OCI-M2 (cell line): ENCODE measurements at regions not wholly inside any gene's neighbourhood (a gene's known extent, or its start where the extent isn't known, plus 50 kb on each side); places are given as distances from the start of the nearest gene placed in this dataset.
"Not testable (repeated sequence)": the region's sequence is repeated elsewhere in the genome, so short reads cannot be mapped to it uniquely, and the experiment has no call there.

Experiments used
- DNase-seq: peaks from one replicate; lab custom pipeline; 2025; ENCODE audit not compliant: unreplicated experiment; lab: John Stamatoyannopoulos, UW

DNA sequence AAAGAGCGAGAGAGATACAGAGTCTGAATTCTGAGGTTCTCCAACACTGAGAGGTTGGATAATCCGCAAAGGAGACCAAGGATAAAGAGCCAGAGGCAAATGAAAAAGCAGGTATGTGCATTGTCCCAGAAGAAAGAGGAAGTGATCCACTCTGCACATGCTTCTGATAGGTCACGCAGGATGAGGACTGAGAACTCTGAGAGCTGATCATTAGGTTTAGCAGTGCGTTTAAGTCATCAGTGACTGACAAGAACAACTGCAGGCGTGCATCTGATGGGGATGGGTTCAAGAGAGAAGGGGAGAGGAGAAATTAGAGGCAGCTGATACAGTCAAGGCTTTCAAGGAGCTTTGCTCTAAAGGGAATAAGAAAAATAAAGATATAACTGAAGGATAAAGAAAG lies 301.2 kb upstream of the SGK1 start:
- DNase-seq, result no peak

DNA sequence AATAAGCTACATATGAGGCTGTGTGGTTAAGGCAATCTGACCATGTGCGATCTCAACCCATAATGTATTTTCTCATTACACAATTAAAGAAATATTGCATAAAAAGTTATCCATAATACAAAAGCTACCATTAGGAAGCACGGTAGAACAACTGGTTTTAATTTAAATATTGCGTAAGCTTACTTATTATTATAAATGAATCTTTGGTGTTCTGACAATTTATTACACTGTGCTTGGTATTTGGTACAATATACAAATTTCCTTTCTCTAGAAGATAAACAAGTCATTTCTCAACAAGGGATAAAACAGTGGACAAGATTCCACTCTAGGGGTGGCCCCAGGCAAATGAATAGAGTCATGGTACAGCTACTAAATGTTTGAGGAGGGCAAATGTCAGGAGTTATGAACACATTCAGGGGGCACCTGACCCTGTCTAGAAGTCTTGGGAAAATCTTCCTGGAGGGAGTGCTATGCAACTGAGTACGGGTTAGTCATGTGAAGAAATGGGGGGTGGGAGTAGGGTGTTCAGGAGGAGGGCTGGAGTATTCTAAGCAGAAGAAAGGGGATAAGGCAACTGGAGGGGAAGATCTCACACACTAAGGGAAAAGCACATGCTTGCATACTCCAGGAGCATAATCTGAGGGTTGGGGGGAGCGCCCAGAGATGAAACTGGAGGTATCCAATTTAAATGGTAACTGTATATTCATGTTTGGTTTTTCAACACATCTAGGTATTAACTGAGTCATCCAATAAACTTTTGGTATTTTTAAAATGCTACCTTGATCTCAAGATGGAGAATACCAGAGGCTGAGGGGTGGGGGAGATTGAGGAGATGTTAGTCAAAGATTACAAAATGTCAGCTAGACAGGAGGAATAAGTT lies 296.9 kb upstream of the SGK1 start:
- DNase-seq, result no peak

DNA sequence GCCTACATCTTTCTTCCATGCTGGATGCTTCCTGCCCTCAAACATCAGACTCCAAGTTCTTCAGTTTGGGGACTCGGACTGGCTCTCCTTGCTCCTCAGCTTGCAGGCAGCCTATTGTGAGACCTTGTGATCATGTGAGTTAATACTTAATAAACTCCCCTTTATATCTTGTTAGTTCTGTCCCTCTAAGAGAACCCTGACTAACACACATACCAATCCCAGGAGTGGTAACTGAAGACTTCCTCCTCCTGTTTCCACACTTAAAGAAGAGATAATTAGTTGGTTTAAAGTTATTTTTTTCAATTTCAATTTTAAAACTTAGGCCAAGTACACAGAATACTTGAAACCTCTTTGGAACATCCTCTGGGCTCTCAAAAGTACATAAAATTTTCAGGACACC lies 294.2 kb upstream of the SGK1 start:
- DNase-seq, result not testable (repeated sequence)

DNA sequence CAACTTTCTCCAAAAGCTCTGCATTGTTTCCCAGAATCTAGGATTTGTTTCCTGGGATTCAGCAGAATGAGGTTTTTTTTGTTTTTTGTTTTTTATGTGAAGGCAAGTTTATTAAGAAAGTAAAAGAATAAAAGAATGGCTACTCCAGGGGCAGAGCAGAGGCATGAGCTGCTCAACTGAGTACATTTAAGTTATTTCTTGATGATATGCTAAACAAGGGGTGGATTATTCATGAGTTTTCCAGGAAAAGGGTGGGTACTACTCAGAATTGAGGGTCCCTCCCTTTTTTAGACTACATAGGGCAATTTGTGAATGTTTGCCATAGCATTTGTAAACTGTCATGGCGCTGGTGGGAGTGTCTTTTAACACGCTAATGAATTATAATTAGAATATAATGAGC lies 292.5 kb upstream of the SGK1 start:
- no peak for DNase-seq

DNA sequence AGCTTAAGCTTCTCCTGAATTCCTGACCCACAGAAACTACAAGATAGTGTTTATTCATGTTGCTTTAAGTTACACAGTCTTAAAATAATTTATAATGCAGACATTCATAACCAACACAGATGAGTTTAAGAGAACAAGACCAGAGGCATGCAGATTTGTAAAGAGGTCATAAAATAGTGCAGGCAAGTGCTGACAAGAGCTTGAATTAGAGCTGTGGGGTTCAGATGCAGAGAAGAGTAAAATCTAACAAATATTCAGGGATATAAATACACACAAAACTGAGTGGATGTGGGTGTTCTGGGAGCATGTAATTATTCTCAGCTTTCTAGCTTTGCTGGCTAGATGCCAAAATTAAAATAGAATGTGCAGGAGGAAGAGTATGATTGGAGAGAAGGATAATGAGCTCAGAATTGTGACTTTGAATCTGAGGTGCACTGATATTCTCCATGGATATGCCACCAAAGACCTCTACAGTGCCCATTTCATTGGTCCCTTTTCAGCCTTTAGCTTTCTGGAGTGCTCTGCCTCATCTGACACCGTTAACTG lies 291.9 kb upstream of the SGK1 start:
- no peak for DNase-seq

DNA sequence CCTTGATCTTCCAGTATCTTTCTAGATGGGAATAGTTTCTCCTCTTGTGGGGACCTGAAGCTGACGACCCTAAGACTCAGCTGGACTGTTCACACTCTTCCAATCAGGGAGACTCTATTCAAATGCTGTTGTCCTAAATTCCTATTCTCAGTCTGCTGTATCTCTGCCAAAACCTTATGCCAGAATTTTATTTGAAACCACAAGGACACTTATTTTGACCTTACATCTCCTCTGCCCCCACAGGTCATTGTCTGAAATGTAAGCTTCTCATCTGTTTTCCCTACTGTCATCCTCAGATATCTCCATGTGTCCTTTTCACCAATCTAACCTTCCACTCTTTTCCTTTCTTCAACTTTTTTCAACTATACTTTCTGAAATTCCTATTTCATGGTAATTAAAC lies 289.5 kb upstream of the SGK1 start:
- no peak for DNase-seq

DNA sequence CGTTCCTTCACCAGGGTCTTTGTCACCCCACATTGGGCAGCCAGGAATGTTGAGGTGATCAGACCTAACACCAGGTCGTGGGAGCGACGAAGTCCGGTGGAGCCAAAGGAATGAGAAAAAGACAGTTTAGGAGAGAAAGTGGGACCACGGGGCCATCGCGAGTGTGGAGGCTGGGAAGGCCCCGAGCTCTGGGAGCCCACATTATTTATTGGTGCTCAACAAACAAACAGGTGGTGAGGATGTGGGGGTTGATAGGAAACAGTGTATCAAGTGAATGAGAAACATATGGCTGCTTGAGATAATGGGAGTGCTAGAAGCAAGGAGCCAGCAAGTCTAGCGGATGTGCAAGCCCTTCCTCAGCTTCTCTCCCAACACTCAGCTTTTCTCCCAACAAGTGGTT lies 287.1 kb upstream of the SGK1 start:
- no peak for DNase-seq

DNA sequence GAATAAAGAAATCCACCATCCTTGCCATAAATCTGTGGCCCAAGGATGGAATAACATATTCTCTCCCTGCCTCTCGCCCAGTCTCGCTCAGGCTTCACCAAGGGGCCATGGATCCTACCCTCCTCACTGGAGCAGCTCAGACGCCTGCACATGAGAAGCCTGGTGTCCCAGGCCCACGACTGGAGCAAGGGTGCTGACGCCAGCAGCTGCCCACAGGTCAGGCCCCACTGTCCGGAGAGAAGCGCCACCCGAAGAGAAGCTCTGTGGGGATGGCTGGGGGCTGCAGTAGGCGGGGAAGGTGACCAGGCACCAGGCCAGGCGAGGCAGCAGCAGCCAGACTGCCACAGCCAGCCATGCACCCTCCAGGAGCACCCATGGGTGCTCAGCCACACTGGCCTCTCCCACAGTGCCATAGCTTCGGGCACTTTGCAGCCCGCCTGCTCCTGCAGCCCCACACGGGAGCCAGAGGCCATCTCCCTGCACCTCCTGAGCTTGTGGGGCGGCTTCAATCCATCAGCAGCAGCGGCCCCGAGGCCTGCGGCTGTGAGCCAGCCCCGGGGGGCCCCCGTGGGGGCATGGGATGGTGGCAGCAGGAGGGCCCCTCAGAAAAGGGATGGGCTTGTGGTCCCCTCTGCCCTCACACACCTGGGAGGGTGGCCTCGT lies 286.2 kb upstream of the SGK1 start:
- DNase-seq, result no peak

DNA sequence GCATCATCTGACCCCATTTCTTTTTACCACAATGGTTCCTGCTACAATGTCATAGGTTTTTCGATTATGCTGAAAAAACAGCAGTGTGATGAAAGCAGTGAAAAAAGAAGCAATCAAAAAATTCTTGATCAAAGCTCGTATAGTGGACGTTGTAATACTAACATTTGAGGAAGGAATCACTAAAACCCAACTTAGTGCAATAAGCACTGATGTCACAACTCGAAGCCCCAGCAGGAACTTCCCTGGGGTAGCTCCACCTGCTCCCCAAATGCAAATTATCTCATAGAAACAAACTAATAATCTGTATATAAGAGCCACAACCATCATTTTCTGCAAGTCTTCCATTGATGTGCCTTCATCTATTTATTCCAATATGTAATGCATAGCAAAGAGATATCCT lies 285.6 kb upstream of the SGK1 start:
- no peak for DNase-seq

DNA sequence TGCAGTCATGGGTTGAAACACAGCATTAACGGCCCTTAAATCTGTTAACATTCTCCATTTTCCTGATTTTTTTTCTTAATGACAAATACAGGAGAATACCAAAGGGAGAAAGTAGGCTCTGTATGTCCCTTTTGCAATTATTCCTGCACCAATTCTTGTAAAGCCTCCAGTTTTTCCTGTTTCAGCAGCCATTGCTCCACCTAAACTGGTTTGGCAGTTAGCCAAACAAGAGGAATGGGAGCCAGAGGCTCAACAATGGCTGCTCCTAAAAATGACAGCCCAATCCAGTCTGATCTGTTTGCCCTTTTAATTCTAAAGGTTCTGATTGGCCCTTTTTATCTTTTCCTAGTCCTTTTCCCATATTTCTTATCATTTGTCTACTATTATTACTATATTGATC lies 284.2 kb upstream of the SGK1 start:
- no peak for DNase-seq

DNA sequence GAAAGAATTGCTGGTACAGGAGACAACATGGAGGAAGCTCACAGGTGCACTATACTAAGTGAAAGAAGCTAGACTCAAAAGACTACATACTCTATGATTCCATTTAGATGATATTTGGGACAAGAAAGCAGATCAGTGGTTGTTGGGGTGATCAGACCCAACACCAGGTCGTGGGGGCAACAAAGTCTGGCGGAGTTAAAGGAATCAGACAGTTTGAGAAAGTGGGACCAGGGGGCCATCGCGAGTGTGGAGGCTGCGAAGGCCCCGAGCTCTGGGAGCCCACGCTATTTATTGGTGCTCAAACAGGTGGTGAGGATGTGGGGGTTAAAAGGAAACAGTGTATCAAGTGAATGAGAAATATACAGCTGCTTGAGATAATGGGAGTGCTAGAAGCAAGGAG lies 282.8 kb upstream of the SGK1 start:
- no peak for DNase-seq

DNA sequence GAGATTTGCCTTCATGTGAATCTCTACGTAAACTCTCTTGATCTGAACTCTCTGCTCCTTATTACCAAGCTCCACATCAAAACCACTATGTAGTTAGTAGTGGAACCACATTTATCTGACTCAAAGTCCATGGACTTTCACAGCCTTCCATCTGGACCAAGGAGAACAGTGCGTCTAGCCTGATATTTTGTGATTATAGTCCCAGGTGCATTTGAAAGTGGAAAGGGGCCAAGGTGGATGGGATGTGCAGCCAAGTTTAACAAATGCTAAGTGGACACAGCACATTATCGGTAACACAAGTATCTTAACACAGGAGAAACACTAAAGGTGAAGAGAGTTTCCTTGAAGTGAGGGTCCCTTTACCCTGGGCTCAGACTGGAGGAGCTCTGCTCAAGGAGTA lies 281.2 kb upstream of the SGK1 start:
- DNase-seq, result no peak

DNA sequence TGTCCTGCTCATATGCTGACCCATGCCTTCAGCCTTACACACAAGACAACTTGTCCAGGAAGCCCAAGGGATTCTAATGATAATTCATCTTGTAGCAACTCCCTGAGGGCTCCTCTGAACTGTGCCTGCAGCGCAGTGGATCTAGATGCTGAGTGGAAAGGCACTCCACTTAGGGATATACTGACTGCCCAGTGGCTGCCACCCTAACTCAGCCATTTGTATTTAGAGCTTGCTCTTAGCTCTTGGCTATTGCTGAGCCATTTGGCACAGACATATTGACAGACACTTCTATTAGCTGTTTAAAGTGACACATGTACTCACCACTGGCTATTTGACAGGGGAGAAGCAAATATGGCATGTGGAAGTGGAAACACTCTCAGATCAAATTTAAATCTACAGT lies 278.3 kb upstream of the SGK1 start:
- no peak for DNase-seq

DNA sequence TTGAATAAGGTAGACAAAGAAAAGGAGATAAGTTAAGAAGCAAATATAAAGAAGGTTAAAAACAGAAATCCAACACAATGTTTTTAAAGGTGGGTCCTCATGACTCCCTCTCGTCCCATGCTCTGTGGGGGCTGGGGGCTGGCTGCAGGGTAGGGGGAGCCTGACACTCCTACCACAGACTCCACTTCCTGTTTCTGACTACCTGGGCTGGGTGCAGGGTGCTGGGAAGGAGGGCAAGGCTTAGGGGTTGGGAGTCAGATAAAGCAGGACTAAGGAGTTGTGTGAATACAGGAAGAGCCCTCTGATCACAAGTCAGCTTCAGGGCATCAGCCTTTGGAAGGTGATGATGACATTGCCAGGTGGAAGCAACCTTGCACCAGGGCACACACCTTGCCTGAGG lies 277.0 kb upstream of the SGK1 start:
- no peak for DNase-seq

DNA sequence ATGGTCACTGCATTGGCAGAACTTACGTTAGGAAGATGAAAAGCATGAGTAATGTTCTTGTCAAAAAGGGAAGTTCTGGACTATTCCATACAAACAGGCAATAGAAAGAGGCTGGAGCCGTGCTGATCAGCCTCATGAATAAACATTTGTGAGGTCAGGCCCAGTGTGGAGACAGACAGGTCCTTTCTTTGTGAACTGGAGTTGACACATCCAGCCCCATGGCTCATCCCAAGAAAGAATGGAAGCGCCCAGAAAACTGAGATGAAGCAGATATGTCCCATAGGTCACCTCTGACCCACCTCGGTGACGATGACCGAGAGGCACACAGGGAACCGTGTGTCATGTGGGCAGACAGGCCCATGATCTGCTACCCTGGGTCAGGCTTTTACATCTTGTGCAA lies 276.0 kb upstream of the SGK1 start:
- DNase-seq, result no peak

DNA sequence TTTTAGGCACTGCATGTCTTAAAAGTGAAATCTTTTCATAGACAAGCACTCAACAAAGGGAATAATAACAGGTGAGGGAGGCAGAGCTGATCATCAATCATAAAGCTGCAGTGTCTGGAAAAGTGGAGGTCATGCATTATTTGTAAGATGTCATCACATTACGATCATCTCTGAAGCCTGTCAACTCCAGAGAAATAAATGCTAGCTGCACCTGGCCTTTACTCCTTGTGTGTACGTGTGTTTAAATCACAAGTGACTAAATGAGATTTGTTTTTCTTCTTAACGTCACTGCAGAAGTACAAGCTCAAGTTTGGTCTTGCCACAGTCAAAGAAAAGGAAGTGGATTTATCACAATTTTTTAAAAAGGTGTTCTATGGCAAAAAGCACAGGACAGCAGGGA lies 275.5 kb upstream of the SGK1 start:
- no peak for DNase-seq

DNA sequence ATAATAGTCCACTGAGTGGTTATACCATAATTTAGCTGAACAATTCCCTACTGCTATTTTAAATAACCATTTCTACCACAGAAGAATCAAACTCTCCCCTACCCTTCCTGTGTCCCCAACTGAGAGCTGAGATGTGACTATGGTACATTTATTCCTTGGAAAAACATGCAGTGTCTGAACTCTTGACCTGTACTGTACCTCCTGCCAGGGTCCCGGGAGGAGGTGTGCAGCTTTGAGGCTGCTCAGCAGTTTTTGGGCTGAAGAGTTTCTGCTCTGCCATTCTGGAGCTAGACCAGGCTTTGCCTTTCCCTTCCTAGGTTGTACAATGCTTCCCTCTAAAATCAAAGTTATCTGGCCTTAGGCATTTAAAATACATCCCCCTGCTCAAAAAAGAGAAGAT lies 275.1 kb upstream of the SGK1 start:
- DNase-seq, result no peak

DNA sequence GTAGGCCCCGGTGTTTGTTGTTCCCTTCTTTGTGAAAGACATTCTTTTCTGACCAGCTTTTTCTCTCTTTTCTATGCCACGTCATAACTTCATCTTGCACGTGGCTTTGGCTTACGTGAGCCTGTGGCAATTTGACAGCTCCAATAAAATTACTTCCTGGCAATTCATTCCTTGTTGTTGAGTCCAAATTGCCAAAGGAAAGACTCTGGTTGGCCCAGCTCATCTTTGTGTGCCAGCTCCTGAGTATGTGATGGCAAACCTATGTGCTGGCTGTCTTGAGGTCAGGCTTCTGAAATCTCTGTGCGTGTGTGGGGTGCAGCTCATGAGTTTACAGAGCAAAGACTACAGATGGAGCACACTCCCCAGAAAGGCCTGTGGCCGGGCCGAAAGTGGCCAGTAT lies 272.5 kb upstream of the SGK1 start:
- no peak for DNase-seq

DNA sequence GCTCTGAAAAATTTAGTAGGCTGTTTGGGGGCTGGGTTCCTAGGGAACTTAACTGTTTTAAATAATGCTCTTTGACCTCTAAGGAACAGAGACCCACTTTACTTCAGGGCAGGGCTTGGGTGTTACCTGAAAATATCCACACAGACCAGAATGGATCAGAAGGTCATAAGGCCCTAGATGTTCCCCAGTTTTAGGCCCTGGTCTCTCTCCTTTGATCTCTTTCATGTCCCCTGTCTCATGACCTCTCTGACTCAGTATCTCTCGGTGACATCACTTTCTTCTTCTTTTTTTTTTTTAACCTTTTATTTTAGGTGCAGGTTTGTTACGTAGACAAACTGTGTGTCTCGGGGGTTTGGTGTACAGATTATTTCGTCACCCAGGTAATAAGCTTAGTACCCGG lies 272.1 kb upstream of the SGK1 start:
- no peak for DNase-seq

DNA sequence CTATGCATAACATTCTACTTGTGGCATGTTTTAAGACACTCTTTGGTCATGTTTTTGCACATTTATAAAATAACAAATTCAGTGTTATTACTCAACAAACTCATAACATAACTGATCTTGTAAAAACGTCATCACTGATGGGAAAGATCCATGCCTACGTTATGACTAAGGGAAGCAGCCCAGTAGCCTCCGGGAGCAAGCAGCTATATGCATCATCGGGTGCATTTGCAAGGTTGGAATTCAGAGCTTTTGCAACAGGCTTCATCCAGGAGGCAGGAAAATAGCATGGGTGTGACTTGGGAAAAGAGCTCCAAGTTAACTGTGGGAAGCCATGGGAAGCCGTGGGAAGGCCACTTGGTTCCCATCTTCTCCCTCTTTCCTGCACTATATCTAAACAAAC lies 271.6 kb upstream of the SGK1 start:
- DNase-seq, result no peak

DNA sequence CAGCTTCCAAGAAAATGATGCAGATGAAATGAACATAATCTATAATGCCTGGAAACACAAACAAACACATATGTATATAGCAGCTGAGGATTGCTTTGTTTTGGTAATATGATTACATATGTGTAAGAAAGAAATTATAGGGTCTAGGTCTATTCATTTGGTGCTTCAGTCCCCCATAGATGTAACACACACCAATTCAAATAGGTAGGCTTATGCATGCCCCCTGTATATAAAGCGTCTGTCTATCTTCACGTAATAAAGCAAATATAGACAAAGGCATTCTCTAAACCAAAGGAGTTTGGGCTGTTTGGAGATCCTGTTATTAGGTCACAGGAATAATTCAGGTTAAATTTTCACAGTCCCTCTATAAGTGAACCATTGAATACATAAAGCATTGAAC lies 270.4 kb upstream of the SGK1 start:
- DNase-seq, result no peak

DNA sequence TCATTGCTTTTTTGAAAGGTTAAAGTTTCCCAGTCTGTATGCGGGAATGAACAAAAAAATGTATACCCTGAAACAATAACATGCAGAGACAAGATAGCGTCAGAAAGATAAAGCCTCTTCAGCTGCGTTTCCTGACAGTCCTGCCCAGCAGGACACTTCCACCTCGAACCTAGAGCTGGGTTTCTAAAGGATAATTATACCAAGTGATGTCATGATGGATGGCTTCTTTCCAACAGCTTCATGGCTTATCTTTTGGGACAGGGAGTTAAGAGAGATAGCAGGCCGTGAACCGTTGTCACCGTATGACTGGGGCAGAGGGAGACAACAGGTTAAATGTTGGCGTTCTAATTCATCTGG lies 267.6 kb upstream of the SGK1 start:
- DNase-seq, result peak; percentile 23
